GM23338 (cell line): ENCODE measurements at regions not wholly inside any gene's neighbourhood (a gene's known extent, or its start where the extent isn't known, plus 50 kb on each side); places are given as distances from the start of the nearest gene placed in this dataset.

Experiments used
- ATAC-seq: fragments of 200-7000 bp; cut with Tn5 transposase; 3 replicates; pipeline ENCODE4 v1.9.1; 2020
- DNase-seq: peaks from one replicate; pipeline ENCODE4 v3.0.0-alpha.2; 2015; ENCODE audit warnings: low spot score
- H2AFZ ChIP-seq: fragments of 200-600 bp; sonication (generic); 2 replicates; pipeline ENCODE4 v1.8.0; 2016; ENCODE audit warnings: antibody characterized with exemption, mild to moderate bottlenecking, moderate library complexity
- H3F3A ChIP-seq: fragments of 200-600 bp; sonication (generic); replicated peaks from 2 replicates; pipeline ENCODE4 v1.8.0; 2017; ENCODE audit warnings: antibody characterized with exemption, mixed run types, low read depth
- H3K27ac ChIP-seq: fragments of 200-600 bp; sonication (generic); 2 replicates; pipeline ENCODE4 v1.6.1; 2016; ENCODE audit warnings: low read depth
- H3K27me3 ChIP-seq: fragments of 200-600 bp; sonication (generic); 2 replicates; pipeline ENCODE4 v1.8.0; 2016; ENCODE audit warnings: mild to moderate bottlenecking, mixed run types, moderate library complexity; ENCODE audit not compliant: insufficient read depth
- H3K36me3 ChIP-seq: fragments of 200-600 bp; sonication (generic); 2 replicates; pipeline ENCODE4 v1.8.0; 2016; ENCODE audit warnings: mild to moderate bottlenecking; ENCODE audit not compliant: insufficient read depth
- H3K4me1 ChIP-seq: fragments of 200-600 bp; sonication (generic); 2 replicates; pipeline ENCODE4 v1.8.0; 2016; ENCODE audit warnings: mild to moderate bottlenecking, moderate library complexity; ENCODE audit not compliant: insufficient read depth
- H3K4me2 ChIP-seq: fragments of 200-600 bp; sonication (generic); 2 replicates; pipeline ENCODE4 v1.7.1; 2017; ENCODE audit warnings: mixed run types
- H3K4me3 ChIP-seq: fragments of 200-600 bp; sonication (generic); 2 replicates; pipeline ENCODE4 v1.6.1; 2016; ENCODE audit warnings: mixed run types
- H3K79me2 ChIP-seq: fragments of 200-600 bp; sonication (generic); replicated peaks from 2 replicates; pipeline ENCODE4 v1.8.0; 2017; ENCODE audit warnings: mild to moderate bottlenecking; ENCODE audit not compliant: insufficient read depth
- H3K9me2 ChIP-seq: fragments of 200-600 bp; sonication (generic); 2 replicates; pipeline ENCODE4 v1.8.0; 2017; ENCODE audit not compliant: insufficient read depth
- H4K20me1 ChIP-seq: fragments of 200-600 bp; sonication (generic); replicated peaks from 2 replicates; pipeline ENCODE4 v1.8.0; 2017; ENCODE audit warnings: mild to moderate bottlenecking; ENCODE audit not compliant: insufficient read depth
- H3K27ac Mint-ChIP-seq: 2 replicates; pipeline ENCODE4 v1.8.0; 2020; ENCODE audit warnings: inconsistent platforms, mild to moderate bottlenecking, moderate library complexity, mixed read lengths
- H3K27me3 Mint-ChIP-seq: 3 replicates; pipeline ENCODE4 v1.8.0; 2022; ENCODE audit warnings: low read depth, mild to moderate bottlenecking, moderate library complexity, mixed read lengths, inconsistent platforms; ENCODE audit not compliant: insufficient read depth, poor library complexity
- H3K36me3 Mint-ChIP-seq: 3 replicates; pipeline ENCODE4 v1.8.0; 2021; ENCODE audit warnings: low read depth, mild to moderate bottlenecking, inconsistent platforms, moderate library complexity, mixed read lengths
- H3K4me1 Mint-ChIP-seq: 3 replicates; pipeline ENCODE4 v1.8.0; 2020; ENCODE audit warnings: mild to moderate bottlenecking, inconsistent platforms, mixed read lengths
- H3K4me3 Mint-ChIP-seq: 3 replicates; pipeline ENCODE4 v1.8.0; 2021; ENCODE audit warnings: moderate library complexity, mild to moderate bottlenecking, inconsistent platforms, mixed read lengths
- H3K9me3 Mint-ChIP-seq: 3 replicates; pipeline ENCODE4 v1.8.0; 2020; ENCODE audit warnings: moderate library complexity, mild to moderate bottlenecking, inconsistent platforms, mixed read lengths
- CREB1 ChIP-seq: fragments of 250-450 bp; sonication (Bioruptor Pico); IDR thresholded peaks from 2 replicates; pipeline ENCODE4 v1.5.0; 2020; ENCODE audit warnings: low read depth, mild to moderate bottlenecking, moderate library complexity
- EZH2 ChIP-seq: fragments of 200-600 bp; sonication (generic); IDR thresholded peaks from one replicate; pipeline ENCODE4 v1.8.0; 2017; ENCODE audit warnings: antibody characterized with exemption, mild to moderate bottlenecking, low read depth; ENCODE audit not compliant: unreplicated experiment
- JUNB ChIP-seq: IDR thresholded peaks from one replicate; pipeline ENCODE4 v1.6.1; 2016; ENCODE audit warnings: antibody characterized with exemption; ENCODE audit not compliant: unreplicated experiment
- TF ChIP-seq, protein P1 (sequence below): fragments of 250-450 bp; sonication (Bioruptor Pico); IDR thresholded peaks from 2 replicates; pipeline ENCODE4 v1.5.0; 2020; ENCODE audit warnings: mild to moderate bottlenecking, moderate library complexity
- TF ChIP-seq, protein P2 (sequence below): IDR thresholded peaks from one replicate; pipeline ENCODE4 v1.6.1; 2018; ENCODE audit warnings: antibody characterized with exemption; ENCODE audit not compliant: unreplicated experiment

DNA sequence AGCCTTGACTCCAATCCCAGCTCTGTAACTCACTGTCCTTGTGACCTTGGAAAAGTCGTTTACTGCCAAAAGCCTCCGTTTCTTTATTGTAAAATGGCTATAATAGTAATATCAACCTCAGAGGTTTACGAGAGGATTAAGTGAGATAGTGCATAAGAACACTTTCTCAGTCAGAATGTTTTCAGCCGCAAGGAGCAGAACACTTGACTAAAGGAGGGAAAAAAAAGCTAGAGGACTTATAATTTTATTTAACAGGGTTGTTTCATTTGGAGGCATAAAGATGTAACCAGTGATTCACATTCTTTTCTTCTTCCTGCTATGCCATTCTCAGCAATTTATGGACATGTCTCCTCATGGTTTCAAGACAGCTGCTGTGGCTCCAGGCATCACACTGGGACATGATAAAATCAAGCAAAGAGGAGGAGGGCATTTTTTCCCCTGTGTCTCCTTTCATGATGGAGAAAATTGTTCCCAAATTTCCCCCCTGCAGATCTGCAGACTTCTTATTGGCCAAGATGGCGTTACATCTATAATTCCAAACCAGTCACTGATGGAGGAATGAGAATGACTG, 143.0 kb upstream of the PTPN1 start (continued):
- TF ChIP-seq, protein P1, sequence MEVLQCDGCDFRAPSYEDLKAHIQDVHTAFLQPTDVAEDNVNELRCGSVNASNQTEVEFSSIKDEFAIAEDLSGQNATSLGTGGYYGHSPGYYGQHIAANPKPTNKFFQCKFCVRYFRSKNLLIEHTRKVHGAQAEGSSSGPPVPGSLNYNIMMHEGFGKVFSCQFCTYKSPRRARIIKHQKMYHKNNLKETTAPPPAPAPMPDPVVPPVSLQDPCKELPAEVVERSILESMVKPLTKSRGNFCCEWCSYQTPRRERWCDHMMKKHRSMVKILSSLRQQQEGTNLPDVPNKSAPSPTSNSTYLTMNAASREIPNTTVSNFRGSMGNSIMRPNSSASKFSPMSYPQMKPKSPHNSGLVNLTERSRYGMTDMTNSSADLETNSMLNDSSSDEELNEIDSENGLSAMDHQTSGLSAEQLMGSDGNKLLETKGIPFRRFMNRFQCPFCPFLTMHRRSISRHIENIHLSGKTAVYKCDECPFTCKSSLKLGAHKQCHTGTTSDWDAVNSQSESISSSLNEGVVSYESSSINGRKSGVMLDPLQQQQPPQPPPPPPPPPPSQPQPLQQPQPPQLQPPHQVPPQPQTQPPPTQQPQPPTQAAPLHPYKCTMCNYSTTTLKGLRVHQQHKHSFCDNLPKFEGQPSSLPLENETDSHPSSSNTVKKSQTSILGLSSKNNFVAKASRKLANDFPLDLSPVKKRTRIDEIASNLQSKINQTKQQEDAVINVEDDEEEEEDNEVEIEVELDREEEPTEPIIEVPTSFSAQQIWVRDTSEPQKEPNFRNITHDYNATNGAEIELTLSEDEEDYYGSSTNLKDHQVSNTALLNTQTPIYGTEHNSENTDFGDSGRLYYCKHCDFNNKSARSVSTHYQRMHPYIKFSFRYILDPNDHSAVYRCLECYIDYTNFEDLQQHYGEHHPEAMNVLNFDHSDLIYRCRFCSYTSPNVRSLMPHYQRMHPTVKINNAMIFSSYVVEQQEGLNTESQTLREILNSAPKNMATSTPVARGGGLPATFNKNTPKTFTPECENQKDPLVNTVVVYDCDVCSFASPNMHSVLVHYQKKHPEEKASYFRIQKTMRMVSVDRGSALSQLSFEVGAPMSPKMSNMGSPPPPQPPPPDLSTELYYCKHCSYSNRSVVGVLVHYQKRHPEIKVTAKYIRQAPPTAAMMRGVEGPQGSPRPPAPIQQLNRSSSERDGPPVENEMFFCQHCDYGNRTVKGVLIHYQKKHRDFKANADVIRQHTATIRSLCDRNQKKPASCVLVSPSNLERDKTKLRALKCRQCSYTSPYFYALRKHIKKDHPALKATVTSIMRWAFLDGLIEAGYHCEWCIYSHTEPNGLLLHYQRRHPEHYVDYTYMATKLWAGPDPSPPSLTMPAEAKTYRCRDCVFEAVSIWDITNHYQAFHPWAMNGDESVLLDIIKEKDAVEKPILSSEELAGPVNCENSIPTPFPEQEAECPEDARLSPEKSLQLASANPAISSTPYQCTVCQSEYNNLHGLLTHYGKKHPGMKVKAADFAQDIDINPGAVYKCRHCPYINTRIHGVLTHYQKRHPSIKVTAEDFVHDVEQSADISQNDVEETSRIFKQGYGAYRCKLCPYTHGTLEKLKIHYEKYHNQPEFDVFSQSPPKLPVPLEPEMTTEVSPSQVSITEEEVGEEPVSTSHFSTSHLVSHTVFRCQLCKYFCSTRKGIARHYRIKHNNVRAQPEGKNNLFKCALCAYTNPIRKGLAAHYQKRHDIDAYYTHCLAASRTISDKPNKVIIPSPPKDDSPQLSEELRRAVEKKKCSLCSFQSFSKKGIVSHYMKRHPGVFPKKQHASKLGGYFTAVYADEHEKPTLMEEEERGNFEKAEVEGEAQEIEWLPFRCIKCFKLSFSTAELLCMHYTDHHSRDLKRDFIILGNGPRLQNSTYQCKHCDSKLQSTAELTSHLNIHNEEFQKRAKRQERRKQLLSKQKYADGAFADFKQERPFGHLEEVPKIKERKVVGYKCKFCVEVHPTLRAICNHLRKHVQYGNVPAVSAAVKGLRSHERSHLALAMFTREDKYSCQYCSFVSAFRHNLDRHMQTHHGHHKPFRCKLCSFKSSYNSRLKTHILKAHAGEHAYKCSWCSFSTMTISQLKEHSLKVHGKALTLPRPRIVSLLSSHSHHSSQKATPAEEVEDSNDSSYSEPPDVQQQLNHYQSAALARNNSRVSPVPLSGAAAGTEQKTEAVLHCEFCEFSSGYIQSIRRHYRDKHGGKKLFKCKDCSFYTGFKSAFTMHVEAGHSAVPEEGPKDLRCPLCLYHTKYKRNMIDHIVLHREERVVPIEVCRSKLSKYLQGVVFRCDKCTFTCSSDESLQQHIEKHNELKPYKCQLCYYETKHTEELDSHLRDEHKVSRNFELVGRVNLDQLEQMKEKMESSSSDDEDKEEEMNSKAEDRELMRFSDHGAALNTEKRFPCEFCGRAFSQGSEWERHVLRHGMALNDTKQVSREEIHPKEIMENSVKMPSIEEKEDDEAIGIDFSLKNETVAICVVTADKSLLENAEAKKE (CRISPR knock-in tag): no peak
- no peak for TF ChIP-seq JUNB
- no peak for TF ChIP-seq CREB1 (CRISPR knock-in tag)
- TF ChIP-seq, protein P2, sequence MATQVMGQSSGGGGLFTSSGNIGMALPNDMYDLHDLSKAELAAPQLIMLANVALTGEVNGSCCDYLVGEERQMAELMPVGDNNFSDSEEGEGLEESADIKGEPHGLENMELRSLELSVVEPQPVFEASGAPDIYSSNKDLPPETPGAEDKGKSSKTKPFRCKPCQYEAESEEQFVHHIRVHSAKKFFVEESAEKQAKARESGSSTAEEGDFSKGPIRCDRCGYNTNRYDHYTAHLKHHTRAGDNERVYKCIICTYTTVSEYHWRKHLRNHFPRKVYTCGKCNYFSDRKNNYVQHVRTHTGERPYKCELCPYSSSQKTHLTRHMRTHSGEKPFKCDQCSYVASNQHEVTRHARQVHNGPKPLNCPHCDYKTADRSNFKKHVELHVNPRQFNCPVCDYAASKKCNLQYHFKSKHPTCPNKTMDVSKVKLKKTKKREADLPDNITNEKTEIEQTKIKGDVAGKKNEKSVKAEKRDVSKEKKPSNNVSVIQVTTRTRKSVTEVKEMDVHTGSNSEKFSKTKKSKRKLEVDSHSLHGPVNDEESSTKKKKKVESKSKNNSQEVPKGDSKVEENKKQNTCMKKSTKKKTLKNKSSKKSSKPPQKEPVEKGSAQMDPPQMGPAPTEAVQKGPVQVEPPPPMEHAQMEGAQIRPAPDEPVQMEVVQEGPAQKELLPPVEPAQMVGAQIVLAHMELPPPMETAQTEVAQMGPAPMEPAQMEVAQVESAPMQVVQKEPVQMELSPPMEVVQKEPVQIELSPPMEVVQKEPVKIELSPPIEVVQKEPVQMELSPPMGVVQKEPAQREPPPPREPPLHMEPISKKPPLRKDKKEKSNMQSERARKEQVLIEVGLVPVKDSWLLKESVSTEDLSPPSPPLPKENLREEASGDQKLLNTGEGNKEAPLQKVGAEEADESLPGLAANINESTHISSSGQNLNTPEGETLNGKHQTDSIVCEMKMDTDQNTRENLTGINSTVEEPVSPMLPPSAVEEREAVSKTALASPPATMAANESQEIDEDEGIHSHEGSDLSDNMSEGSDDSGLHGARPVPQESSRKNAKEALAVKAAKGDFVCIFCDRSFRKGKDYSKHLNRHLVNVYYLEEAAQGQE: no peak

DNA sequence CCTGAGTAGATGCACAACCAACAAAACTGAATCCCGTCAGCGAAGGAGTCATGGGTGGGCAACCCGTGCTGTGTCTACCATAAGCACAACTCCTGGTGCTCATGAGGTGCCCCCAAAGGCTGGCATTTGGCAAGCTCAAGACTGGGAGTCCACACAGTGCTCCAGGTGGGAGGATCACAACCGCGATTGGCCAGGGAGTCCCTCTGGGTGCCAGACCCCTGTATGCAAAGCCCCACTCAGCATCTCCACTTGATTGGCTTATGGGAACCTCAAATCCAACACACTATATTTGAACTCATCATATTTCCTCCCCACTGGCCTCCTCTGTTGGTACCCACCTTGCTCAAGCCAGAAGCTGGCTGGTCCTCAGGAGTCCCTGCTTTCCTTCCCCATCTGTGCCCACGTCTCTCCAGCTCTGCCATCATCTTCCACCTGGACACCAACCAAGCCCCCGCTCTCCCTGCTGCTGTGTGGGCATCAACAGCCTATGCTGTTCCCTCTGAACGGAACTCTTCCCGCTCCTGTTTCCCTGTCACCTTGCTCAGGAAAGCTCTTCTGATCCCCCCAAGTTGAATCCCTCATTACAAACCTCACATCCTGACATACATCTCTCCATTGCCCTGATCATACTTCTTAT, 142.3 kb upstream of the PTPN1 start:
- no peak overlapping the region for H3K4me2 ChIP-seq
- no peak overlapping the region for H2AFZ ChIP-seq
- H3K4me3 ChIP-seq: no peak overlapping the region
- no peak overlapping the region for H3K4me3 Mint-ChIP-seq
- H3K27ac Mint-ChIP-seq: no peak overlapping the region
- TF ChIP-seq EZH2: no peak
- TF ChIP-seq CREB1 (CRISPR knock-in tag): no peak
- H3K79me2 ChIP-seq: no peaks in the 10 kb centered on the region
- no peaks in the 10 kb centered on the region; the same call in 2 of the 3 replicates for H3K9me3 Mint-ChIP-seq
- no peak overlapping the region for H3K27ac ChIP-seq
- no peaks in the 10 kb centered on the region for H3K36me3 Mint-ChIP-seq
- no peaks in the 10 kb centered on the region for H3K4me1 ChIP-seq
- no peak for ATAC-seq
- H3K4me1 Mint-ChIP-seq: no peaks in the 10 kb centered on the region
- no peak for DNase-seq
- no peaks in the 10 kb centered on the region for H4K20me1 ChIP-seq
- no peaks in the 10 kb centered on the region for H3K27me3 ChIP-seq
- no peaks in the 10 kb centered on the region for H3F3A ChIP-seq
- peaks cover 4% of the 10 kb centered on the region for H3K27me3 Mint-ChIP-seq
- no peaks in the 10 kb centered on the region for H3K9me2 ChIP-seq
- no peaks in the 10 kb centered on the region for H3K36me3 ChIP-seq
